Spleen (tissue), 7 donors: ENCODE measurements at regions not wholly inside any gene's neighbourhood (a gene's known extent, or its start where the extent isn't known, plus 50 kb on each side); places are given as distances from the start of the nearest gene placed in this dataset.

Source experiments
- CTCF ChIP-seq, 11 experiments: fragments of 200-600 bp in 7 of 11; fragments of 450-650 bp in 4 of 11; sonication (generic) in 4 of 11; IDR thresholded peaks in 8 of 11; conservative IDR thresholded peaks in 3 of 11; 1 replicate in 7 of 11; 2 replicates in 4 of 11; pipeline versions ENCODE4 v1.4.0 to v1.8.0; 2016 to 2021; ENCODE audit warnings: antibody characterized with exemption in 11 of 11, inconsistent platforms in 4 of 11, mild to moderate bottlenecking in 1 of 11
- POLR2AphosphoS5 ChIP-seq, 3 donors: sonication (generic); formaldehyde crosslinking; IDR thresholded peaks; one replicate each; pipeline ENCODE4 v1.5.1; 2017; ENCODE audit warnings: antibody characterized with exemption in 3 of 3
- donor health status: DM: no; HTN: no; CAD: no; lungs with moderate emphysema.
- donor health status: DM: no; HTN: no; CAD: no.
- donor health status: DM: no; HTN: no; CAD: no.

GRCh38 chr6:65935412-65935811 lies 228.4 kb upstream of the EYS start:
- TF ChIP-seq CTCF (IDR thresholded peaks at IDR 0.05 in 8 of 11, conservative IDR thresholded peaks at IDR 0.05 in 3 of 11) (no peak), POLR2AphosphoS5 (IDR thresholded peaks at IDR 0.05) (no peak)
